ENCODE measurements at regions not wholly inside any gene's neighbourhood (a gene's known extent, or its start where the extent isn't known, plus 50 kb on each side); places are given as distances from the start of the nearest gene placed in this dataset.

DNA sequence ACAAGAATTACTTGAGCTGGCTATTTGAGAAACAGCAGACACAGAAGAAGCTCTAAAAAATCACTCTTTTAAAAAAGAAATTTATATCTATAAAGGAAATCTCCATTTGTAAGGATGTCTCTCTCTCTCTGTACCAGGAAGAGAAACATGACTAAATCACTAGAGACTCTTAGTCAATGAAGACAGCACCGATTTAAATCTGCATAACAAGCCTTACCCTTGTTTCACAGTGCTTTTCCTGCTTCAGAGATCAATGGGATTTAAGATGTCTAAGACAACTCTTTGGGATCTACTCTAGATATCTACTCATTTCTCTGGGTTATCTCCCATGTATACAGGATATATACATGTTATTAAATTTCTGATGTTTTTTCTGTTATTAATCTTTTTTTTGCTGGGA lies 359.2 kb upstream of the RND3 start:
- intact Hi-C loops (cut with DNase I; ENCODE audit: low total_unique reads) = no loop called here
- no peak overlapping the region for H3K4me3 ChIP-seq (ENCODE audit: low read depth, poor library complexity, severe bottlenecking)
- no peak for DNase-seq (ENCODE audit: low spot score in 2 of 2)
- no peak for TF ChIP-seq POLR2A (IDR thresholded peaks at IDR 0.05)
- TF ChIP-seq, protein P1, sequence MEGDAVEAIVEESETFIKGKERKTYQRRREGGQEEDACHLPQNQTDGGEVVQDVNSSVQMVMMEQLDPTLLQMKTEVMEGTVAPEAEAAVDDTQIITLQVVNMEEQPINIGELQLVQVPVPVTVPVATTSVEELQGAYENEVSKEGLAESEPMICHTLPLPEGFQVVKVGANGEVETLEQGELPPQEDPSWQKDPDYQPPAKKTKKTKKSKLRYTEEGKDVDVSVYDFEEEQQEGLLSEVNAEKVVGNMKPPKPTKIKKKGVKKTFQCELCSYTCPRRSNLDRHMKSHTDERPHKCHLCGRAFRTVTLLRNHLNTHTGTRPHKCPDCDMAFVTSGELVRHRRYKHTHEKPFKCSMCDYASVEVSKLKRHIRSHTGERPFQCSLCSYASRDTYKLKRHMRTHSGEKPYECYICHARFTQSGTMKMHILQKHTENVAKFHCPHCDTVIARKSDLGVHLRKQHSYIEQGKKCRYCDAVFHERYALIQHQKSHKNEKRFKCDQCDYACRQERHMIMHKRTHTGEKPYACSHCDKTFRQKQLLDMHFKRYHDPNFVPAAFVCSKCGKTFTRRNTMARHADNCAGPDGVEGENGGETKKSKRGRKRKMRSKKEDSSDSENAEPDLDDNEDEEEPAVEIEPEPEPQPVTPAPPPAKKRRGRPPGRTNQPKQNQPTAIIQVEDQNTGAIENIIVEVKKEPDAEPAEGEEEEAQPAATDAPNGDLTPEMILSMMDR (IDR thresholded peaks at IDR 0.05) = no peak
- 68 to 79% methylated on average over 1 of the region's 1 CpG for WGBS, 2 donors

DNA sequence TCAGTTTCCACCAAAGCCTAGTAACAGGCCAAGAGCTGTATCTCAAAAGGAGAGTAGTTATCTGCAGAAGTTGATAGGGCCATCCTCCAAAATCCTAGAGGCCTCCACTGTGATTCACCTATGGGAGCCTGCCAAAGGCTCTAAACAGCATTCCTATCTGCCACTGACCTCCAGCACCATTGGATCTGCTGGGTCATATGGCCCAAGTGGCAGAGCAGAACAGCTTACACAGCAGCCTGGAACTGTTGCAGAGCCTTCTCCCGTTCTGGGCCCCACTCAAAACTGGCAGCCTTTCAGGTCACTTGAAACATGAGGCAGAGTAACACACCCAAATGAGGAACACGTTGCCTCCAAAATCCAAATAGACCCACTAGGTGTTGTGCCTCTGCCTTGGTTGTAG lies 345.2 kb upstream of the RND3 start:
- 35 to 53% methylated on average over 2 of the region's 2 CpGs for WGBS, 2 donors
- DNase-seq (ENCODE audit: low spot score in 2 of 2) = no peak
- H3K4me3 ChIP-seq (ENCODE audit: low read depth, poor library complexity, severe bottlenecking) = no peak overlapping the region
- intact Hi-C loops (cut with DNase I; ENCODE audit: low total_unique reads) = no loop called here
- TF ChIP-seq POLR2A (IDR thresholded peaks at IDR 0.05) = no peak
- TF ChIP-seq, protein P1 (IDR thresholded peaks at IDR 0.05) = no peak

DNA sequence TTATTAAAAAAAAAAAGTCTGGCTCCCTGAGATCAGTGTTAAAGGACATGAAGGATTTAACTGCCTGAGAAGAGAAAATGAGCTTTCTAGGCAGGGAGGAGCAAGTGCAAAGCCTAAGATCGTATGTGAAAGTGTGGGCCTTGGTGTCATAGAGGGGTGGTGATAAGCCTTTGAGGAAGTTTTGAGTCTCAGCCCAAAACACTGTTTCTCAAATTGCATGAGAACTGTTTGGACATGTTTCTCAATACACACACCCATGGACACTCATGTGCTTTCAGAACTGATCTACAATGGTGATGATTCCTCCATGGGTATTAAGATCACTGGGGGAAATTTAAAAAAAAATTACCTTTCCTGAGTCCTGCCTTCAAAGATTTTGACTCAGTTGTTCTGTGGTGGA lies 336.7 kb upstream of the RND3 start:
- no peak for DNase-seq (ENCODE audit: low spot score in 2 of 2)
- intact Hi-C loops (cut with DNase I; ENCODE audit: low total_unique reads) = no loop called here
- H3K4me3 ChIP-seq (ENCODE audit: low read depth, poor library complexity, severe bottlenecking) = no peak overlapping the region
- TF ChIP-seq, protein P1 (IDR thresholded peaks at IDR 0.05) = no peak
- TF ChIP-seq POLR2A (IDR thresholded peaks at IDR 0.05) = no peak
- 0% methylated on average over 1 of the region's 1 CpG for WGBS, 2 donors

DNA sequence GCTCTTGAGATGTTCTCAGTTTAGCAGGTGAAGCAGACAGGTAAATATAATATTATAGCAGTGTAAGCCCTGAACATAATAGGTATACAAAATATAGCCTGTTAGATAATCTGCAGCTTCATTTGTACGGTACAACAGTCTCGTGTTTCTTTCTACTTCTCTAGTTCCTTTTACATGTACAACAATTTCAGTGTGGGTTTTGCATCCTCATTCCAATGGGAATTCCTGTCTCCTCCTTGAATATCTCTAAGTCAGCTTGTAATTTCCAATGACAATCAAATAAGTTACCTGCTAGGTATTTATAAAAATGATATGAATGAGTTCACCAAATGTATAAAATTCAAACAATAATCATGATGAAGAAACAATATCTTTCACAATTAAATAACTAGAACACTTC lies 330.0 kb upstream of the RND3 start:
- no peak for TF ChIP-seq POLR2A (IDR thresholded peaks at IDR 0.05)
- TF ChIP-seq, protein P1 (IDR thresholded peaks at IDR 0.05) = no peak
- DNase-seq (ENCODE audit: low spot score in 2 of 2) = no peak
- intact Hi-C loops (cut with DNase I; ENCODE audit: low total_unique reads) = no loop called here
- H3K4me3 ChIP-seq (ENCODE audit: low read depth, poor library complexity, severe bottlenecking) = no peak overlapping the region
- 93 to 99% methylated on average over 2 of the region's 2 CpGs for WGBS, 2 donors

DNA sequence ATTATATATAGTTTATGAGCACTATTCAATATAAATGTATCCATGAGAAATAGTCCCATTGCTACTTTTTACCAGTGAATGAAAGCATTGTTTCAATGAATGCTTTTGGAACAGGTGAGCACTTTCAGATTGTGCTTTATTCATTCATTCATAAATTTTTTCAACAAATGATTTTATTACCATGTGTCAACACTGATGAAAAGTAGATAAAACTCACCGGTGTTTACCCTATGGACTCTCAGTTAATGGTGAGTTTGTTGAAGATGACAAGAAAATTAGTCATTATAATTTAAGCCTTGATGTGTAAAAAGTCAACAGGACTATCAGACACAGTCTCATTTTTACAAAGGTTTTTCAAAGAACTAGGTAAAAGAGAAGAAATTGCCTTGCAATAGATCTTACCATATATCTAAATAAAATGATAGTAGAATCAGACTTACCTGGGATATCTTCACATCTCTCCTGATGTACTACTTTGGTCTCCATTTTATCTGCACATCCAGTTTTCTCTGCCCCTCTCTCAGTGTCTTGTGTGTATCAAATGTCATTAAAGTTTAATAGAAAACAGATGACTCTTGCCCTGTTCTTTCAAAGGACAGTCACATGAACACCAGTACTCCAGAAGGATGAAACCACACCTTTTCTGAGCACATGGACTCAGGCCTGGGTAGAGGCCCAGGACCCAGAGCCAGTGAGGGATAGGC lies 325.3 kb upstream of the RND3 start:
- TF ChIP-seq, protein P1 (IDR thresholded peaks at IDR 0.05) = no peak
- TF ChIP-seq POLR2A (IDR thresholded peaks at IDR 0.05) = no peak
- no peak for DNase-seq (ENCODE audit: low spot score in 2 of 2)
- WGBS, 2 donors = 33 to 59% methylated on average over 1 of the region's 1 CpG
- H3K4me3 ChIP-seq (ENCODE audit: low read depth, poor library complexity, severe bottlenecking) = no peak overlapping the region
- intact Hi-C loops (cut with DNase I; ENCODE audit: low total_unique reads) = no loop called here

DNA sequence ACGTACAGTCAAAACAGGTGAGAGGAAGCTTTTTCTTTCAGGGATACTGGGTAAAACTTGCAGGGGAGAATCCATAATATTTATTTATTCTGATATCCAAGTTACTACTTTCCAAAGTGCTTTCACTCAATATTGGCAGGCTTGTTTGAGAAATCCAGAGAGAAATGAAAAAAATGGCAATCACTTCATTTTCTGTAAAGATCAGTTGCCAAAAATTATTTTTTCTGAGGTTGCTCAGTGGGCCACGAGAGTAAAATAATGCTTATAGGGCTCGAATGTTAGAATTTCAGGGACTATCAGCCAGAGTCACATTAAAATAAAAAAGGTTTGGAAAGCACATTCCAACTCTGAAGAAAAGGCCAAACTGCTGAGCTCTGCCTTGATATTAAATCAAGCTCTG lies 324.6 kb upstream of the RND3 start:
- intact Hi-C loops (cut with DNase I; ENCODE audit: low total_unique reads) = no loop called here
- no peak for DNase-seq (ENCODE audit: low spot score in 2 of 2)
- TF ChIP-seq, protein P1 (IDR thresholded peaks at IDR 0.05) = no peak
- TF ChIP-seq POLR2A (IDR thresholded peaks at IDR 0.05) = no peak
- WGBS, 2 donors = 35% methylated on average over 3 of the region's 3 CpGs
- H3K4me3 ChIP-seq (ENCODE audit: low read depth, poor library complexity, severe bottlenecking) = no peak overlapping the region
